ENCODE measurements at regions not wholly inside any gene's neighbourhood (a gene's known extent, or its start where the extent isn't known, plus 50 kb on each side); places are given as distances from the start of the nearest gene placed in this dataset.

DNA sequence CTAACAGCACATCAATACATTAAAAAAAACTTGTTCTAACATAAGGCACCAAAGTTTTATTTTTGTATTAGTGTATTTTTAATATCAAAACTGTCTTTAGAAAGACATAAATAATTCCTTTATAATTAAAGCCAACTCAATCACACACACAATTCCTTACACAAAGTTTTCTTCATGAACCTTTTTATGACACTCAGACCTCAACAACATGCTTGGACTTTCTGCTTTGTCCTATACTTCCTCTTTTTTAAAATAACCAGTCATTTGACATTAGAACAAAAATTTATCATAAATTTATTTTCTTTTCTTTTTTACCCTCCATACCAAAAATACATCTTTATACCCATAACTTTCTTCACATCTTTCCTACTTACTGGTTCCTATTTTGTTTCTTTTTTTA is 292.0 kb upstream of the ARID1B start:
- Histone ChIP-seq H2BK20ac (ENCODE audit: low read depth, low read length) (no peak overlapping the region), H4K20me1 (ENCODE audit: insufficient read depth, low read length) (no peaks in the 10 kb centered on the region), H3K36me3 (ENCODE audit: control insufficient read depth, insufficient read depth, low read length) (no peaks in the 10 kb centered on the region), H3K4me1 (ENCODE audit: control insufficient read depth, insufficient read depth, low read length) (no peaks in the 10 kb centered on the region), H3K27me3 (ENCODE audit: control insufficient read depth, insufficient read depth, low read length) (no peaks in the 10 kb centered on the region), H3K79me1 (ENCODE audit: low read depth in 1 of 2, low read length in 2 of 2) (no peaks in the 10 kb centered on the region), H3K27ac (ENCODE audit: insufficient read depth, low read length) (no peak overlapping the region), H3K9me1 (ENCODE audit: insufficient read depth, low read length) (no peaks in the 10 kb centered on the region), H3K9me3 (ENCODE audit: control insufficient read depth, insufficient read depth, low read length) (no peaks in the 10 kb centered on the region), H3K18ac (ENCODE audit: low read depth, low read length) (no peak overlapping the region), H4K91ac (ENCODE audit: insufficient read depth, low read depth, low read length) (no peak overlapping the region), H3K9ac (ENCODE audit: low read depth, low read length) (no peak overlapping the region), H4K5ac (ENCODE audit: low read depth, low read length) (no peak overlapping the region), H2BK120ac (ENCODE audit: low read depth, low read length) (no peak overlapping the region), H2BK15ac (ENCODE audit: low read depth, low read length) (no peak overlapping the region), H4K8ac (ENCODE audit: low read depth in 2 of 2, low read length in 2 of 2) (no peak overlapping the region), H2AK5ac (ENCODE audit: low read depth, low read length) (no peak overlapping the region), H3K4ac (ENCODE audit: low read depth, low read length) (no peak overlapping the region), H2AFZ (replicated peaks; ENCODE audit: low read length, poor library complexity) (no peak overlapping the region), H3K4me3 (ENCODE audit: insufficient read depth, low read depth, low read length) (no peak overlapping the region), H3K23ac (ENCODE audit: low read depth, low read length) (no peak overlapping the region), H3K56ac (ENCODE audit: extremely low read depth, insufficient read depth, low read length) (no peak overlapping the region), H3K4me2 (ENCODE audit: low read depth, low read length) (no peak overlapping the region), H2AK9ac (replicated peaks; ENCODE audit: low read depth, low read length, poor library complexity) (no peak overlapping the region), H2BK5ac (ENCODE audit: low read depth, low read length, poor library complexity, severe bottlenecking) (no peak overlapping the region), H3K14ac (replicated peaks; ENCODE audit: low read depth, low read length) (no peak overlapping the region)
- DNase-seq (no peak), ATAC-seq (ENCODE audit: low read depth) (no peak)
- in situ Hi-C loops (cut with MboI; ENCODE audit: low sequenced_read_pairs) (no loop called here), dilution Hi-C loops (cut with HindIII; ENCODE audit: low sequenced_read_pairs, unreplicated experiment) (no loop called here), intact Hi-C loops (cut with micrococcal nuclease) (no loop called here)
- ChIA-PET CTCF (no interaction called here), POLR2A (ENCODE audit: unreplicated experiment) (no interaction called here)
- TF ChIP-seq, protein P1, sequence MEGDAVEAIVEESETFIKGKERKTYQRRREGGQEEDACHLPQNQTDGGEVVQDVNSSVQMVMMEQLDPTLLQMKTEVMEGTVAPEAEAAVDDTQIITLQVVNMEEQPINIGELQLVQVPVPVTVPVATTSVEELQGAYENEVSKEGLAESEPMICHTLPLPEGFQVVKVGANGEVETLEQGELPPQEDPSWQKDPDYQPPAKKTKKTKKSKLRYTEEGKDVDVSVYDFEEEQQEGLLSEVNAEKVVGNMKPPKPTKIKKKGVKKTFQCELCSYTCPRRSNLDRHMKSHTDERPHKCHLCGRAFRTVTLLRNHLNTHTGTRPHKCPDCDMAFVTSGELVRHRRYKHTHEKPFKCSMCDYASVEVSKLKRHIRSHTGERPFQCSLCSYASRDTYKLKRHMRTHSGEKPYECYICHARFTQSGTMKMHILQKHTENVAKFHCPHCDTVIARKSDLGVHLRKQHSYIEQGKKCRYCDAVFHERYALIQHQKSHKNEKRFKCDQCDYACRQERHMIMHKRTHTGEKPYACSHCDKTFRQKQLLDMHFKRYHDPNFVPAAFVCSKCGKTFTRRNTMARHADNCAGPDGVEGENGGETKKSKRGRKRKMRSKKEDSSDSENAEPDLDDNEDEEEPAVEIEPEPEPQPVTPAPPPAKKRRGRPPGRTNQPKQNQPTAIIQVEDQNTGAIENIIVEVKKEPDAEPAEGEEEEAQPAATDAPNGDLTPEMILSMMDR (conservative IDR thresholded peaks at IDR 0.05; ENCODE audit: low read depth, low read length), result no peak
- TF ChIP-seq BHLHE40 (IDR thresholded peaks at IDR 0.05; ENCODE audit: low read depth, low read length), result no peak
- TF ChIP-seq MXI1 (IDR thresholded peaks at IDR 0.05; ENCODE audit: borderline replicate concordance, low read depth, low read length), result no peak
- no peak for TF ChIP-seq CHD1 (IDR thresholded peaks at IDR 0.05; ENCODE audit: low read depth, low read length)
- BruUV-seq (replicated peaks), result no TSS peak
